SK-N-SH (cell line): ENCODE measurements at regions not wholly inside any gene's neighbourhood (a gene's known extent, or its start where the extent isn't known, plus 50 kb on each side); places are given as distances from the start of the nearest gene placed in this dataset.

Experiments used
- CTCF ChIP-seq: fragments of 200-600 bp; sonication (generic); IDR thresholded peaks from 2 replicates; pipeline ENCODE4 v1.6.1; 2017; ENCODE audit warnings: antibody characterized with exemption, mild to moderate bottlenecking, moderate library complexity
- MAX ChIP-seq: IDR thresholded peaks from 2 replicates; pipeline ENCODE4 v1.4.0; 2012; ENCODE audit warnings: low read depth
- MXI1 ChIP-seq: IDR thresholded peaks from 2 replicates; pipeline ENCODE4 v1.6.1; 2012; ENCODE audit warnings: mild to moderate bottlenecking, low read depth, low read length, improper control_type of control experiment
- RAD21 ChIP-seq: IDR thresholded peaks from 2 replicates; pipeline ENCODE4 v1.6.1; 2012; ENCODE audit warnings: mild to moderate bottlenecking, low read length
- RCOR1 ChIP-seq: fragments of 150-350 bp; IDR thresholded peaks from 2 replicates; pipeline ENCODE4 v1.6.1; 2017; ENCODE audit warnings: antibody characterized with exemption, low read length
- TAF1 ChIP-seq: IDR thresholded peaks from 2 replicates; pipeline ENCODE4 v1.6.1; 2012; ENCODE audit warnings: low read depth, mild to moderate bottlenecking, low read length, moderate library complexity, borderline replicate concordance

- no peak for TF ChIP-seq CTCF
- TF ChIP-seq TAF1 = no peak
- TF ChIP-seq RAD21 = no peak
- TF ChIP-seq MAX = no peak
- TF ChIP-seq RCOR1 = no peak
- TF ChIP-seq MXI1 = no peak
These were observed 370.3 kb downstream of the BMPER start for GRCh38 chr7:34275624-34276023.
